ENCODE measurements at regions not wholly inside any gene's neighbourhood (a gene's known extent, or its start where the extent isn't known, plus 50 kb on each side); places are given as distances from the start of the nearest gene placed in this dataset.

DNA sequence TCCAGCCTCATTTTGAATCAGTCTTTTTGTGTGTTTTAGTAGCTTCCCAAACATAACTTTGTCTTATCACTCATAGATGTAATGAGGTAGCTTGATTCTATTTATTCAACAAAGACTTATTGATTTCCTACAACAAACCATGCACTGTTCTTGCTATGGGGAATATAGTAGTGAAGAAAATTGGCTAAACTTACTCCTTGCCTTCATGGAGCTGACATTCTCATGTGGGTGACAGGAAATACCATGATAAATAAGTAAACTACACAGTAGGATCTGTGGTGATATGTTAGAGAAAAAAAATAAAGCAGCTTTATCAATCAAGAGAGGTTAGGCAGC, 255.7 kb upstream of the TNC start:
- TF ChIP-seq EZH2 (IDR thresholded peaks at IDR 0.05; ENCODE audit: low read length) = no peak
- TF ChIP-seq, protein P1, sequence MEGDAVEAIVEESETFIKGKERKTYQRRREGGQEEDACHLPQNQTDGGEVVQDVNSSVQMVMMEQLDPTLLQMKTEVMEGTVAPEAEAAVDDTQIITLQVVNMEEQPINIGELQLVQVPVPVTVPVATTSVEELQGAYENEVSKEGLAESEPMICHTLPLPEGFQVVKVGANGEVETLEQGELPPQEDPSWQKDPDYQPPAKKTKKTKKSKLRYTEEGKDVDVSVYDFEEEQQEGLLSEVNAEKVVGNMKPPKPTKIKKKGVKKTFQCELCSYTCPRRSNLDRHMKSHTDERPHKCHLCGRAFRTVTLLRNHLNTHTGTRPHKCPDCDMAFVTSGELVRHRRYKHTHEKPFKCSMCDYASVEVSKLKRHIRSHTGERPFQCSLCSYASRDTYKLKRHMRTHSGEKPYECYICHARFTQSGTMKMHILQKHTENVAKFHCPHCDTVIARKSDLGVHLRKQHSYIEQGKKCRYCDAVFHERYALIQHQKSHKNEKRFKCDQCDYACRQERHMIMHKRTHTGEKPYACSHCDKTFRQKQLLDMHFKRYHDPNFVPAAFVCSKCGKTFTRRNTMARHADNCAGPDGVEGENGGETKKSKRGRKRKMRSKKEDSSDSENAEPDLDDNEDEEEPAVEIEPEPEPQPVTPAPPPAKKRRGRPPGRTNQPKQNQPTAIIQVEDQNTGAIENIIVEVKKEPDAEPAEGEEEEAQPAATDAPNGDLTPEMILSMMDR (optimal IDR thresholded peaks at IDR 0.05 in 1 of 3, IDR thresholded peaks at IDR 0.05 in 1 of 3, conservative IDR thresholded peaks at IDR 0.05 in 1 of 3; ENCODE audit: extremely low read depth in 1 of 3, insufficient read depth in 2 of 3, low read length in 3 of 3) = no peak
